HepG2 (cell line): ENCODE measurements at regions not wholly inside any gene's neighbourhood (a gene's known extent, or its start where the extent isn't known, plus 50 kb on each side); places are given as distances from the start of the nearest gene placed in this dataset.

Source experiments
- ATAC-seq: fragments of 200-7000 bp; cut with Tn5 transposase; 3 replicates; pipeline ENCODE4 v1.9.1; 2020; ENCODE audit warnings: mild to moderate bottlenecking, moderate library complexity
- BruUV-seq: library from RNA; stranded (reverse); fragments of 400-500 nt; replicated peaks from 2 replicates; lab custom pipeline; 2021; lab: Mats Ljungman, UMichigan
- CTCF ChIA-PET: fragments of 300-600 bp; formaldehyde crosslinking; extraction: SDS; loops from one replicate; lab custom pipeline; 2021; ENCODE audit warnings: low total read pairs, inconsistent platforms, low intra/inter-chr PET ratio; lab: Yijun Ruan, JAX
- POLR2A ChIA-PET: fragments of 350-600 bp; sonication (Branson Sonifier 250); formaldehyde crosslinking; loops from one replicate; lab custom pipeline; 2020; ENCODE audit warnings: antibody characterized with exemption, inconsistent platforms; lab: Yijun Ruan, JAX
- DNase-seq: peaks from one replicate; pipeline ENCODE4 v3.0.0-alpha.2; 2015; ENCODE audit warnings: low spot score
- FAIRE-seq: peaks from 3 replicates; lab custom pipeline; 2011; peaks lifted over from hg19 to GRCh38; lab: Jason Lieb, UNC
- H2AFZ ChIP-seq: one replicate; pipeline ENCODE4 v1.6.1; 2011; ENCODE audit warnings: low read length, inconsistent platforms
- H3K27ac ChIP-seq: fragments of 300-600 bp; 3 replicates; pipeline ENCODE4 v1.8.0; 2011; ENCODE audit warnings: mixed run types, mild to moderate bottlenecking, mixed read lengths, low read length, inconsistent platforms; ENCODE audit not compliant: insufficient read depth; ENCODE audit errors: extremely low read length
- H3K27me3 ChIP-seq, 2 experiments: fragments of 200-600 bp in 1 of 2; 2 replicates in 1 of 2; 3 replicates in 1 of 2; pipeline versions ENCODE4 v1.6.0 to v1.8.0; 2011; ENCODE audit warnings: low read length in 2 of 2, mild to moderate bottlenecking in 2 of 2, moderate library complexity in 2 of 2, inconsistent platforms in 1 of 2; ENCODE audit not compliant: insufficient read depth in 2 of 2, control insufficient read depth in 1 of 2
- H3K36me3 ChIP-seq, 2 experiments: fragments of 200-600 bp in 1 of 2; replicated peaks in 1 of 2; 2 replicates in 1 of 2; 3 replicates in 1 of 2; pipeline versions ENCODE4 v1.5.1 to v1.8.0; 2011; ENCODE audit warnings: low read length in 2 of 2, inconsistent platforms in 1 of 2; ENCODE audit not compliant: insufficient read depth in 2 of 2, control insufficient read depth in 1 of 2
- H3K4me1 ChIP-seq: 2 replicates; pipeline ENCODE4 v1.5.1; 2012; ENCODE audit warnings: low read length, inconsistent platforms; ENCODE audit not compliant: insufficient read depth
- H3K4me2 ChIP-seq: 2 replicates; pipeline ENCODE4 v1.6.0; 2011; ENCODE audit warnings: low read depth, low read length, inconsistent platforms
- H3K4me3 ChIP-seq, 3 experiments: fragments of 200-600 bp in 1 of 3; sonication (generic), shearing (Covaris generic) in 1 of 3; replicated peaks in 1 of 3; 2 replicates each; pipeline ENCODE4 v1.5.1; 2011 to 2016; ENCODE audit warnings: low read length in 3 of 3, inconsistent platforms in 2 of 3, low read depth in 2 of 3, mild to moderate bottlenecking in 2 of 3, control low read depth in 1 of 3, mixed read lengths in 1 of 3; ENCODE audit not compliant: insufficient read depth in 1 of 3
- H3K79me2 ChIP-seq: one replicate; pipeline ENCODE4 v1.6.1; 2011; ENCODE audit warnings: low read length, inconsistent platforms; ENCODE audit not compliant: insufficient read depth
- H3K9ac ChIP-seq: 2 replicates; pipeline ENCODE4 v1.6.0; 2011; ENCODE audit warnings: mild to moderate bottlenecking, low read depth, low read length, inconsistent platforms; ENCODE audit not compliant: insufficient read depth
- H3K9me3 ChIP-seq: 2 replicates; pipeline ENCODE4 v1.5.1; 2012; ENCODE audit warnings: mild to moderate bottlenecking, low read length
- H4K20me1 ChIP-seq: 2 replicates; pipeline ENCODE4 v1.6.0; 2011; ENCODE audit warnings: inconsistent platforms, mild to moderate bottlenecking, low read length, moderate library complexity; ENCODE audit not compliant: insufficient read depth
- EEA1 ChIP-seq: sonication (generic); formaldehyde crosslinking; IDR thresholded peaks from 2 replicates; pipeline ENCODE4 v1.5.1; 2020; ENCODE audit warnings: mild to moderate bottlenecking, missing genetic modification reagents, borderline replicate concordance
- ETV6 ChIP-seq: sonication (generic); formaldehyde crosslinking; conservative IDR thresholded peaks from 2 replicates; pipeline ENCODE4 v1.4.0; 2020; ENCODE audit warnings: missing genetic modification reagents
- HOXA5 ChIP-seq: sonication (generic); formaldehyde crosslinking; IDR thresholded peaks from 2 replicates; pipeline ENCODE4 v1.4.0; 2020; ENCODE audit warnings: missing genetic modification reagents
- ISX ChIP-seq: sonication (generic); formaldehyde crosslinking; conservative IDR thresholded peaks from 2 replicates; pipeline ENCODE4 v1.5.0; 2020; ENCODE audit warnings: missing genetic modification reagents
- JUN ChIP-seq: sonication (generic); formaldehyde crosslinking; IDR thresholded peaks from 2 replicates; pipeline ENCODE4 v1.4.0; 2020; ENCODE audit warnings: mild to moderate bottlenecking, missing genetic modification reagents
- KDM5A ChIP-seq: fragments of 200-600 bp; sonication (generic); IDR thresholded peaks from 2 replicates; pipeline ENCODE4 v1.7.0; 2018; ENCODE audit warnings: antibody characterized with exemption, mild to moderate bottlenecking, low read length, borderline replicate concordance
- NAIF1 ChIP-seq: sonication (generic); formaldehyde crosslinking; IDR thresholded peaks from 2 replicates; pipeline ENCODE4 v1.5.0; 2020; ENCODE audit warnings: mild to moderate bottlenecking, missing genetic modification reagents, borderline replicate concordance
- PRMT3 ChIP-seq: sonication (generic); formaldehyde crosslinking; IDR thresholded peaks from 2 replicates; pipeline ENCODE4 v1.8.1; 2022; ENCODE audit warnings: low read depth, mild to moderate bottlenecking, moderate library complexity, missing genetic modification reagents, borderline replicate concordance
- ZNF10 ChIP-seq: sonication (generic); formaldehyde crosslinking; IDR thresholded peaks from 2 replicates; pipeline ENCODE4 v1.4.0; 2020; ENCODE audit warnings: mild to moderate bottlenecking, low read depth, missing genetic modification reagents, borderline replicate concordance
- ZNF282 ChIP-seq: fragments of 450-650 bp; IDR thresholded peaks from 2 replicates; pipeline ENCODE4 v1.6.1; 2018; ENCODE audit not compliant: partially characterized antibody
- ZNF605 ChIP-seq: sonication (generic); formaldehyde crosslinking; IDR thresholded peaks from 2 replicates; pipeline ENCODE4 v1.8.0; 2022; ENCODE audit warnings: mild to moderate bottlenecking, missing genetic modification reagents
- ZNF766 ChIP-seq: sonication (generic); formaldehyde crosslinking; IDR thresholded peaks from 2 replicates; pipeline ENCODE4 v1.5.0; 2020; ENCODE audit warnings: missing genetic modification reagents, borderline replicate concordance
- ZNF780A ChIP-seq: sonication (generic); formaldehyde crosslinking; IDR thresholded peaks from 2 replicates; pipeline ENCODE4 v1.8.0; 2022; ENCODE audit warnings: mild to moderate bottlenecking, missing genetic modification reagents, moderate library complexity
- ZNF782 ChIP-seq: sonication (generic); formaldehyde crosslinking; IDR thresholded peaks from 2 replicates; pipeline ENCODE4 v1.4.0; 2020; ENCODE audit warnings: missing genetic modification reagents, mild to moderate bottlenecking, borderline replicate concordance
- ZZZ3 ChIP-seq: sonication (generic); formaldehyde crosslinking; IDR thresholded peaks from 2 replicates; pipeline ENCODE4 v1.4.0; 2020; ENCODE audit warnings: missing genetic modification reagents, mild to moderate bottlenecking, borderline replicate concordance
- whole genome bisulfite sequencing: methylation state at CpG from one replicate; pipeline ENCODE4 v1.1.6; 2017; ENCODE audit warnings: low lambda C conversion rate; 5-methylcytosine and 5-hydroxymethylcytosine counted together
- in situ Hi-C: cut with HindIII; loops from 2 replicates; pipeline ENCODE4 v1.10.0; 2017; ENCODE audit warnings: low pct_unique_long_range_greater_than_20kb; ENCODE audit not compliant: extremely low pct_ligation_motif_present
- intact Hi-C: fragments of 100-400 bp; cut with micrococcal nuclease; formaldehyde crosslinking; loops from one replicate; pipeline ENCODE4 v1.10.0; 2022; ENCODE audit not compliant: unreplicated experiment
- TF ChIP-seq, protein P1 (sequence below): sonication (generic); formaldehyde crosslinking; IDR thresholded peaks from 2 replicates; pipeline ENCODE4 v1.4.0; 2020; ENCODE audit warnings: mild to moderate bottlenecking, missing genetic modification reagents, borderline replicate concordance
- TF ChIP-seq, protein P2 (sequence below): sonication (generic); formaldehyde crosslinking; conservative IDR thresholded peaks from 2 replicates; pipeline ENCODE4 v1.4.0; 2020; ENCODE audit warnings: mild to moderate bottlenecking, missing genetic modification reagents, moderate library complexity

DNA sequence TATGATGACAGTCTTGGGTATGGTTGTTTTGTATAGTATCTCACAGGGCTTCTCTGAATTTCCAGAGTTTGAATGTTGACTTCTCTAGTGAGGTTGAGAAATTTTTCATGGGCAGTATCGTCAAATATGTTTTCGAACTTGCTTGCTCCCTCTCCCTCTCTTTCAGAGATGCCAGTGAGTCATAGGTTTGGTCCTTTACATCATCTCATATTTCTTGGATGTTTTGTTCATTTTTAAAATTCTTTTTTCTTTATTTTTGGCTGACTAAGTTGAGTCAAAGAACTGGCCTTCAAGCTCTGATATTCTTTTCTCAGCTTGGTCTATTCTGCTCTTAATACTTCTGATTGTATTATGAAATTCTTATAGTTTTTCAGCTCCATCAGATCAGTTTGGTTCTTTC lies 282.3 kb upstream of the NECTIN3 start:
- TF ChIP-seq ISX (no peak), JUN (CRISPR knock-in tag) (no peak), ZNF780A (no peak), HOXA5 (CRISPR knock-in tag) (no peak), ETV6 (no peak), ZNF10 (no peak), PRMT3 (CRISPR knock-in tag) (no peak), ZNF605 (CRISPR knock-in tag) (no peak), ZZZ3 (no peak), NAIF1 (no peak), ZNF782 (no peak), EEA1 (CRISPR knock-in tag) (no peak), KDM5A (no peak), ZNF282 (no peak), ZNF766 (CRISPR knock-in tag) (no peak)
- TF ChIP-seq, protein P1, sequence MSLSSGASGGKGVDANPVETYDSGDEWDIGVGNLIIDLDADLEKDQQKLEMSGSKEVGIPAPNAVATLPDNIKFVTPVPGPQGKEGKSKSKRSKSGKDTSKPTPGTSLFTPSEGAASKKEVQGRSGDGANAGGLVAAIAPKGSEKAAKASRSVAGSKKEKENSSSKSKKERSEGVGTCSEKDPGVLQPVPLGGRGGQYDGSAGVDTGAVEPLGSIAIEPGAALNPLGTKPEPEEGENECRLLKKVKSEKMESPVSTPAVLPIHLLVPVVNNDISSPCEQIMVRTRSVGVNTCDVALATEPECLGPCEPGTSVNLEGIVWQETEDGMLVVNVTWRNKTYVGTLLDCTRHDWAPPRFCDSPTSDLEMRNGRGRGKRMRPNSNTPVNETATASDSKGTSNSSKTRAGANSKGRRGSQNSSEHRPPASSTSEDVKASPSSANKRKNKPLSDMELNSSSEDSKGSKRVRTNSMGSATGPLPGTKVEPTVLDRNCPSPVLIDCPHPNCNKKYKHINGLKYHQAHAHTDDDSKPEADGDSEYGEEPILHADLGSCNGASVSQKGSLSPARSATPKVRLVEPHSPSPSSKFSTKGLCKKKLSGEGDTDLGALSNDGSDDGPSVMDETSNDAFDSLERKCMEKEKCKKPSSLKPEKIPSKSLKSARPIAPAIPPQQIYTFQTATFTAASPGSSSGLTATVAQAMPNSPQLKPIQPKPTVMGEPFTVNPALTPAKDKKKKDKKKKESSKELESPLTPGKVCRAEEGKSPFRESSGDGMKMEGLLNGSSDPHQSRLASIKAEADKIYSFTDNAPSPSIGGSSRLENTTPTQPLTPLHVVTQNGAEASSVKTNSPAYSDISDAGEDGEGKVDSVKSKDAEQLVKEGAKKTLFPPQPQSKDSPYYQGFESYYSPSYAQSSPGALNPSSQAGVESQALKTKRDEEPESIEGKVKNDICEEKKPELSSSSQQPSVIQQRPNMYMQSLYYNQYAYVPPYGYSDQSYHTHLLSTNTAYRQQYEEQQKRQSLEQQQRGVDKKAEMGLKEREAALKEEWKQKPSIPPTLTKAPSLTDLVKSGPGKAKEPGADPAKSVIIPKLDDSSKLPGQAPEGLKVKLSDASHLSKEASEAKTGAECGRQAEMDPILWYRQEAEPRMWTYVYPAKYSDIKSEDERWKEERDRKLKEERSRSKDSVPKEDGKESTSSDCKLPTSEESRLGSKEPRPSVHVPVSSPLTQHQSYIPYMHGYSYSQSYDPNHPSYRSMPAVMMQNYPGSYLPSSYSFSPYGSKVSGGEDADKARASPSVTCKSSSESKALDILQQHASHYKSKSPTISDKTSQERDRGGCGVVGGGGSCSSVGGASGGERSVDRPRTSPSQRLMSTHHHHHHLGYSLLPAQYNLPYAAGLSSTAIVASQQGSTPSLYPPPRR, result no peak
- TF ChIP-seq, protein P2, sequence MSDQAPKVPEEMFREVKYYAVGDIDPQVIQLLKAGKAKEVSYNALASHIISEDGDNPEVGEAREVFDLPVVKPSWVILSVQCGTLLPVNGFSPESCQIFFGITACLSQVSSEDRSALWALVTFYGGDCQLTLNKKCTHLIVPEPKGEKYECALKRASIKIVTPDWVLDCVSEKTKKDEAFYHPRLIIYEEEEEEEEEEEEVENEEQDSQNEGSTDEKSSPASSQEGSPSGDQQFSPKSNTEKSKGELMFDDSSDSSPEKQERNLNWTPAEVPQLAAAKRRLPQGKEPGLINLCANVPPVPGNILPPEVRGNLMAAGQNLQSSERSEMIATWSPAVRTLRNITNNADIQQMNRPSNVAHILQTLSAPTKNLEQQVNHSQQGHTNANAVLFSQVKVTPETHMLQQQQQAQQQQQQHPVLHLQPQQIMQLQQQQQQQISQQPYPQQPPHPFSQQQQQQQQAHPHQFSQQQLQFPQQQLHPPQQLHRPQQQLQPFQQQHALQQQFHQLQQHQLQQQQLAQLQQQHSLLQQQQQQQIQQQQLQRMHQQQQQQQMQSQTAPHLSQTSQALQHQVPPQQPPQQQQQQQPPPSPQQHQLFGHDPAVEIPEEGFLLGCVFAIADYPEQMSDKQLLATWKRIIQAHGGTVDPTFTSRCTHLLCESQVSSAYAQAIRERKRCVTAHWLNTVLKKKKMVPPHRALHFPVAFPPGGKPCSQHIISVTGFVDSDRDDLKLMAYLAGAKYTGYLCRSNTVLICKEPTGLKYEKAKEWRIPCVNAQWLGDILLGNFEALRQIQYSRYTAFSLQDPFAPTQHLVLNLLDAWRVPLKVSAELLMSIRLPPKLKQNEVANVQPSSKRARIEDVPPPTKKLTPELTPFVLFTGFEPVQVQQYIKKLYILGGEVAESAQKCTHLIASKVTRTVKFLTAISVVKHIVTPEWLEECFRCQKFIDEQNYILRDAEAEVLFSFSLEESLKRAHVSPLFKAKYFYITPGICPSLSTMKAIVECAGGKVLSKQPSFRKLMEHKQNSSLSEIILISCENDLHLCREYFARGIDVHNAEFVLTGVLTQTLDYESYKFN (CRISPR knock-in tag), result no peak
- TF ChIP-seq, all 625 proteins: peak for 0
- H3K27me3 ChIP-seq, result no peaks in the 10 kb centered on the region
- in situ Hi-C loops (no loop called here), intact Hi-C loops (no loop called here)
- no peak for DNase-seq
- WGBS, result 75% methylated on average over 2 of the region's 2 CpGs
- ATAC-seq, result no peak
- H4K20me1 ChIP-seq, result no peaks in the 10 kb centered on the region
- FAIRE-seq, result no peak
- no peaks in the 10 kb centered on the region for H3K9me3 ChIP-seq
- H3K36me3 ChIP-seq, result no peaks in the 10 kb centered on the region
- no TSS peak for BruUV-seq
- no peak overlapping the region for H3K4me3 ChIP-seq
- H3K27ac ChIP-seq, result no peak overlapping the region
- H3K4me1 ChIP-seq, result peaks cover 13% of the 10 kb centered on the region
- ChIA-PET POLR2A (no interaction called here), CTCF (no interaction called here)
- H2AFZ ChIP-seq, result no peak overlapping the region
- no peaks in the 10 kb centered on the region for H3K79me2 ChIP-seq
- H3K9ac ChIP-seq, result no peak overlapping the region
- H3K4me2 ChIP-seq, result no peak overlapping the region
